ENCODE measurements at regions not wholly inside any gene's neighbourhood (a gene's known extent, or its start where the extent isn't known, plus 50 kb on each side); places are given as distances from the start of the nearest gene placed in this dataset.

DNA sequence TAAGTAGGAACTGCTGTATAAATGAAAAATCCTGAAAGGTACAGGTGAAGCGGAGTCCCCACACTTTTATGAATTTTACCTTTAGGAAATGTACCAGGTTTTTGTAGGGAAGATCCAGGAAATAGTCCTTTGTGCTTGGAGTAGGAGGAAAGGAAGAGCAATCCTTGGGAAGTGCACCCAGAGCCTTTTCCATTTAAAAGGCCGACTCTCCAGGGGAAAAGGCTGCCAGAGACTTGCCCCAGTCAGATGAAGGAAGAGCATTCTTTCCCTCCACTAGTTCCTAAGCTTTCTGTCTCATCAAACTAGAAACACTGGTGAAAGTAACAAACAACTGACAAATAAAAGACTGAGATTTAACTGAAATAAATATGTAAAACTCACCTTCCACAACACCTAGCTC lies 779.4 kb upstream of the CDH6 start:
- dilution Hi-C loops (cut with MboI; ENCODE audit: extremely low pct_ligation_motif_present, low sequenced_read_pairs) (no loop called here), intact Hi-C loops (cut with micrococcal nuclease) (no loop called here)
- BruUV-seq (replicated peaks), result no TSS peak
- DNase-seq (ENCODE audit: low read depth, low spot score) (no peak), FAIRE-seq (no peak)
- POLR2A ChIA-PET, result no interaction called here
- no peaks in the 10 kb centered on the region for H3K36me3 ChIP-seq (ENCODE audit: control insufficient read depth in 2 of 2, extremely low read depth in 1 of 2, insufficient read depth in 2 of 2, low read length in 2 of 2)
- no peak overlapping the region for H2AFZ ChIP-seq (ENCODE audit: low read depth, low read length)
- no peaks in the 10 kb centered on the region for H3K79me2 ChIP-seq (ENCODE audit: control insufficient read depth, insufficient read depth, low read length)
- no peaks in the 10 kb centered on the region for H3K9me3 ChIP-seq (replicated peaks; ENCODE audit: control insufficient read depth, insufficient read depth, low read length)
- H3K4me3 ChIP-seq (replicated peaks in 1 of 3; ENCODE audit: insufficient read depth in 1 of 3, low read depth in 1 of 3, low read length in 3 of 3), result no peak overlapping the region
- no peak overlapping the region for H3K9ac ChIP-seq (replicated peaks; ENCODE audit: extremely low read depth, insufficient read depth, low read length)
- H3K4me2 ChIP-seq (ENCODE audit: insufficient read depth, low read length), result no peak overlapping the region
- no peaks in the 10 kb centered on the region for H3K9me1 ChIP-seq (replicated peaks; ENCODE audit: control insufficient read depth, extremely low read depth, insufficient read depth, low read length)
- no peak for TF ChIP-seq MYC (IDR thresholded peaks at IDR 0.05; ENCODE audit: low read depth, low read length)
- TF ChIP-seq EZH2 (IDR thresholded peaks at IDR 0.05; ENCODE audit: borderline replicate concordance, low read depth, low read length, severe bottlenecking), result no peak
- CTCF ChIA-PET, result no interaction called here
- H3K27ac ChIP-seq (ENCODE audit: insufficient read depth, low read depth, low read length), result no peak overlapping the region
- H4K20me1 ChIP-seq (replicated peaks; ENCODE audit: control insufficient read depth, extremely low read depth, insufficient read depth, low read length), result no peaks in the 10 kb centered on the region
- H3K27me3 ChIP-seq (ENCODE audit: control insufficient read depth in 2 of 2, insufficient read depth in 2 of 2, low read length in 2 of 2), result no peaks in the 10 kb centered on the region
- H3K4me1 ChIP-seq (ENCODE audit: control insufficient read depth, extremely low read depth, insufficient read depth, low read length), result no peaks in the 10 kb centered on the region

DNA sequence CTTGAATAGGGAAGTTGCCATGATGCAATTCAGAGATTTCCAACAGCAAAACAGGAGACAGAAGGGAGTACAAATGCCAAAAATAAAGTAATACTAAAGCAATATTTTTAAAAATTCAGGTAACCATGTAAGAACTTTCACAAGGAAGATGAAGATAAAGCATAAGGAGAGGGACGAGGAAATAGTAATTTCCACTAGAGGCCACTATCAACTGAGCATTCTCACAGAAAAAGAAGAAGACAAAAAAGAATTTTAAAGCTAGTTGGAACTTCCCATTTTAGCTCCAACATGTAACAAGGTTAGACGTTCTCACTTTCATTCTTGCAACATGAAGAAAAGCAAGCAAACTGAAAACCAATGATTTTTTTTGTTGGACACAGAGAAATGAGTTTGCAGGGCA lies 779.9 kb upstream of the CDH6 start:
- H3K9me1 ChIP-seq (replicated peaks; ENCODE audit: control insufficient read depth, extremely low read depth, insufficient read depth, low read length), result no peaks in the 10 kb centered on the region
- no peaks in the 10 kb centered on the region for H3K79me2 ChIP-seq (ENCODE audit: control insufficient read depth, insufficient read depth, low read length)
- no peaks in the 10 kb centered on the region for H4K20me1 ChIP-seq (replicated peaks; ENCODE audit: control insufficient read depth, extremely low read depth, insufficient read depth, low read length)
- H3K27me3 ChIP-seq (ENCODE audit: control insufficient read depth in 2 of 2, insufficient read depth in 2 of 2, low read length in 2 of 2), result no peaks in the 10 kb centered on the region
- intact Hi-C loops (cut with micrococcal nuclease), result no loop called here
- H3K27ac ChIP-seq (ENCODE audit: insufficient read depth, low read depth, low read length), result no peak overlapping the region
- CTCF ChIA-PET, result no interaction called here
- no peak overlapping the region for H3K4me2 ChIP-seq (ENCODE audit: insufficient read depth, low read length)
- H2AFZ ChIP-seq (ENCODE audit: low read depth, low read length), result no peak overlapping the region
- TF ChIP-seq FOS (IDR thresholded peaks at IDR 0.05; ENCODE audit: borderline replicate concordance, insufficient read depth, low read length) (no peak), GATA2 (IDR thresholded peaks at IDR 0.05; ENCODE audit: insufficient read depth, insufficient read length, low read depth, low read length) (no peak), POLR2A (IDR thresholded peaks at IDR 0.05; ENCODE audit: low read depth, low read length) (no peak), MYC (IDR thresholded peaks at IDR 0.05; ENCODE audit: low read depth, low read length) (no peak), JUN (IDR thresholded peaks at IDR 0.05; ENCODE audit: borderline replicate concordance, insufficient read depth, insufficient read length, low read depth) (no peak), EZH2 (IDR thresholded peaks at IDR 0.05; ENCODE audit: borderline replicate concordance, low read depth, low read length, severe bottlenecking) (no peak)
- TF ChIP-seq, protein P1, sequence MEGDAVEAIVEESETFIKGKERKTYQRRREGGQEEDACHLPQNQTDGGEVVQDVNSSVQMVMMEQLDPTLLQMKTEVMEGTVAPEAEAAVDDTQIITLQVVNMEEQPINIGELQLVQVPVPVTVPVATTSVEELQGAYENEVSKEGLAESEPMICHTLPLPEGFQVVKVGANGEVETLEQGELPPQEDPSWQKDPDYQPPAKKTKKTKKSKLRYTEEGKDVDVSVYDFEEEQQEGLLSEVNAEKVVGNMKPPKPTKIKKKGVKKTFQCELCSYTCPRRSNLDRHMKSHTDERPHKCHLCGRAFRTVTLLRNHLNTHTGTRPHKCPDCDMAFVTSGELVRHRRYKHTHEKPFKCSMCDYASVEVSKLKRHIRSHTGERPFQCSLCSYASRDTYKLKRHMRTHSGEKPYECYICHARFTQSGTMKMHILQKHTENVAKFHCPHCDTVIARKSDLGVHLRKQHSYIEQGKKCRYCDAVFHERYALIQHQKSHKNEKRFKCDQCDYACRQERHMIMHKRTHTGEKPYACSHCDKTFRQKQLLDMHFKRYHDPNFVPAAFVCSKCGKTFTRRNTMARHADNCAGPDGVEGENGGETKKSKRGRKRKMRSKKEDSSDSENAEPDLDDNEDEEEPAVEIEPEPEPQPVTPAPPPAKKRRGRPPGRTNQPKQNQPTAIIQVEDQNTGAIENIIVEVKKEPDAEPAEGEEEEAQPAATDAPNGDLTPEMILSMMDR (IDR thresholded peaks at IDR 0.05; ENCODE audit: extremely low read depth in 1 of 2, insufficient read depth in 1 of 2, low read depth in 1 of 2, low read length in 2 of 2), result no peak
- TF ChIP-seq, protein P2, sequence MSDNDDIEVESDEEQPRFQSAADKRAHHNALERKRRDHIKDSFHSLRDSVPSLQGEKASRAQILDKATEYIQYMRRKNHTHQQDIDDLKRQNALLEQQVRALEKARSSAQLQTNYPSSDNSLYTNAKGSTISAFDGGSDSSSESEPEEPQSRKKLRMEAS (IDR thresholded peaks at IDR 0.05; ENCODE audit: insufficient read depth, insufficient read length), result no peak
- no peaks in the 10 kb centered on the region for H3K4me1 ChIP-seq (ENCODE audit: control insufficient read depth, extremely low read depth, insufficient read depth, low read length)
- FAIRE-seq, result no peak
- dilution Hi-C loops (cut with MboI; ENCODE audit: extremely low pct_ligation_motif_present, low sequenced_read_pairs), result no loop called here
- BruUV-seq (replicated peaks), result no TSS peak
- no peak overlapping the region for H3K9ac ChIP-seq (replicated peaks; ENCODE audit: extremely low read depth, insufficient read depth, low read length)
- no peaks in the 10 kb centered on the region for H3K36me3 ChIP-seq (ENCODE audit: control insufficient read depth in 2 of 2, extremely low read depth in 1 of 2, insufficient read depth in 2 of 2, low read length in 2 of 2)
- no peak for DNase-seq (ENCODE audit: low read depth, low spot score)
- no peak overlapping the region for H3K4me3 ChIP-seq (replicated peaks in 1 of 3; ENCODE audit: insufficient read depth in 1 of 3, low read depth in 1 of 3, low read length in 3 of 3)
- POLR2A ChIA-PET, result no interaction called here
- no peaks in the 10 kb centered on the region for H3K9me3 ChIP-seq (replicated peaks; ENCODE audit: control insufficient read depth, insufficient read depth, low read length)

All from endothelial cell of umbilical vein (primary cell).